Cardiac muscle cell (in vitro differentiated cells and primary cell): ENCODE measurements at regions not wholly inside any gene's neighbourhood (a gene's known extent, or its start where the extent isn't known, plus 50 kb on each side); places are given as distances from the start of the nearest gene placed in this dataset.

Experiments used
- DNase-seq, 2 donors: peaks; one replicate each; pipeline versions ENCODE4 v3.0.0 to v3.0.0-alpha.2; 2010 to 2017; ENCODE audit warnings: low read depth in 1 of 2, low spot score in 1 of 2
- H3K27ac ChIP-seq: fragments of 200-600 bp; sonication (generic); 2 replicates; pipeline ENCODE4 v1.5.1; 2016
- H3K27me3 ChIP-seq: fragments of 200-600 bp; sonication (generic); 2 replicates; pipeline ENCODE4 v1.6.0; 2016; ENCODE audit warnings: control low read depth
- H3K36me3 ChIP-seq: fragments of 200-600 bp; sonication (generic); 2 replicates; pipeline ENCODE4 v1.5.1; 2016; ENCODE audit warnings: control low read depth
- H3K4me1 ChIP-seq: fragments of 200-600 bp; sonication (generic); 2 replicates; pipeline ENCODE4 v1.8.1; 2017; ENCODE audit warnings: low read depth, mild to moderate bottlenecking, mixed run types
- H3K4me3 ChIP-seq: fragments of 200-600 bp; sonication (generic); 2 replicates; pipeline ENCODE4 v1.5.1; 2016; ENCODE audit warnings: mild to moderate bottlenecking
- H3K9me3 ChIP-seq: fragments of 200-600 bp; sonication (generic); 2 replicates; pipeline ENCODE4 v1.5.1; 2017; ENCODE audit warnings: low read depth, mild to moderate bottlenecking, control low read depth
- TF ChIP-seq, protein P1 (sequence below): IDR thresholded peaks from 2 replicates; pipeline ENCODE4 v1.5.1; 2012; ENCODE audit warnings: low read depth, mild to moderate bottlenecking, low read length

- no peak overlapping the region for H3K27ac ChIP-seq
- TF ChIP-seq, protein P1, sequence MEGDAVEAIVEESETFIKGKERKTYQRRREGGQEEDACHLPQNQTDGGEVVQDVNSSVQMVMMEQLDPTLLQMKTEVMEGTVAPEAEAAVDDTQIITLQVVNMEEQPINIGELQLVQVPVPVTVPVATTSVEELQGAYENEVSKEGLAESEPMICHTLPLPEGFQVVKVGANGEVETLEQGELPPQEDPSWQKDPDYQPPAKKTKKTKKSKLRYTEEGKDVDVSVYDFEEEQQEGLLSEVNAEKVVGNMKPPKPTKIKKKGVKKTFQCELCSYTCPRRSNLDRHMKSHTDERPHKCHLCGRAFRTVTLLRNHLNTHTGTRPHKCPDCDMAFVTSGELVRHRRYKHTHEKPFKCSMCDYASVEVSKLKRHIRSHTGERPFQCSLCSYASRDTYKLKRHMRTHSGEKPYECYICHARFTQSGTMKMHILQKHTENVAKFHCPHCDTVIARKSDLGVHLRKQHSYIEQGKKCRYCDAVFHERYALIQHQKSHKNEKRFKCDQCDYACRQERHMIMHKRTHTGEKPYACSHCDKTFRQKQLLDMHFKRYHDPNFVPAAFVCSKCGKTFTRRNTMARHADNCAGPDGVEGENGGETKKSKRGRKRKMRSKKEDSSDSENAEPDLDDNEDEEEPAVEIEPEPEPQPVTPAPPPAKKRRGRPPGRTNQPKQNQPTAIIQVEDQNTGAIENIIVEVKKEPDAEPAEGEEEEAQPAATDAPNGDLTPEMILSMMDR: no peak
- DNase-seq: no peak
- H3K9me3 ChIP-seq: no peaks in the 10 kb centered on the region
- H3K4me1 ChIP-seq: no peaks in the 10 kb centered on the region
- no peaks in the 10 kb centered on the region for H3K36me3 ChIP-seq
- no peaks in the 10 kb centered on the region for H3K27me3 ChIP-seq
- no peak overlapping the region for H3K4me3 ChIP-seq
Observed at GRCh38 chr1:73907051-73907450, 290.9 kb downstream of the LRRIQ3 start.

DNA sequence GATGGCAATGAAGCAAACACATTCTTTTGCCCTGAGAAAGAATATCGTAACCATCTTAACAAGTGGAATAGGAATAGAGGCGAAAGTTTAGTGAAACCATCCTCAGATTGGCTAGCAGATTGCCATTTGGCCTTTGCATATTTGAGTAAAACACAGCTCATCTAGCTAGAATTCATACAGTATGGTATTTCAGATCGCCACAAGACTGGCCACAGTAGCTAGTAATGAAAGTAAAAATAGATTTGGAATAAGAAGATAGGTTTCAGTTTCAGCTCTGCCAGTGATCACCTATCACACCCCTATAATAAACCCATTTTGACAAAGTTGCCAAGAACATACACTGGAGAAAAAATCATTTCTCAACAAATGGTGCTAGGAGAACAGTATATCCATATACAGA, 294.9 kb downstream of the LRRIQ3 start:
- no peaks in the 10 kb centered on the region for H3K9me3 ChIP-seq
- no peaks in the 10 kb centered on the region for H3K4me1 ChIP-seq
- no peak overlapping the region for H3K27ac ChIP-seq
- H3K4me3 ChIP-seq: no peak overlapping the region
- no peak for DNase-seq
- no peaks in the 10 kb centered on the region for H3K27me3 ChIP-seq
- TF ChIP-seq, protein P1: no peak
- H3K36me3 ChIP-seq: no peaks in the 10 kb centered on the region

- DNase-seq: no peak
- H3K27ac ChIP-seq: no peak overlapping the region
- TF ChIP-seq, protein P1: no peak
- no peaks in the 10 kb centered on the region for H3K36me3 ChIP-seq
- no peaks in the 10 kb centered on the region for H3K9me3 ChIP-seq
- H3K27me3 ChIP-seq: no peaks in the 10 kb centered on the region
- H3K4me1 ChIP-seq: no peaks in the 10 kb centered on the region
- H3K4me3 ChIP-seq: no peak overlapping the region
Observed at GRCh38 chr1:73901738-73902137, 296.2 kb downstream of the LRRIQ3 start.

DNA sequence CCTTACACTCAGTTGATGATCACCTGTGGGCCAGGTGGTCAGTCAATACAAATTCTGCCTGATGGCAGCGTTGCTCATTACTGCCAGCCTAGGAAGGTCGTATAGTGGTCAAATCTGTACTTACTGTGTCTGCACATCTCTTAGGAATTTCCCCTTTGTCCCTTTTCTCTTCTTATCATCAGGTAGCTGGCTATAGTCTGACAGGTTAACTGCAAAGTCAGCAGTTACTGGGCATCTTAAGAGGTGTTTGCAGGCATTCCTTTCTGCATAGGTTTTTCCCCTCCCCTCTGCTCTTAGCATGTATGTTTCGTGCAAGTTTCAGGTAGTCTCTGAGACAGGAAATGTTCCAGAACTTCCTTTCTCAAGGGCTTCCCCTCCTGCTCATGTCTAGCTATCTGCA, 298.7 kb downstream of the LRRIQ3 start:
- no peaks in the 10 kb centered on the region for H3K4me1 ChIP-seq
- H3K4me3 ChIP-seq: no peak overlapping the region
- TF ChIP-seq, protein P1: no peak
- no peak for DNase-seq
- no peaks in the 10 kb centered on the region for H3K36me3 ChIP-seq
- H3K27me3 ChIP-seq: no peaks in the 10 kb centered on the region
- no peaks in the 10 kb centered on the region for H3K9me3 ChIP-seq
- H3K27ac ChIP-seq: no peak overlapping the region

GRCh38 chr1:73898540-73898939, 299.4 kb downstream of the LRRIQ3 start:
- Histone ChIP-seq H3K4me3 (no peak overlapping the region), H3K9me3 (no peaks in the 10 kb centered on the region)
- TF ChIP-seq, protein P1: no peak

GRCh38 chr1:73887412-73887811, 310.6 kb downstream of the LRRIQ3 start:
- Histone ChIP-seq H3K36me3 (no peaks in the 10 kb centered on the region), H3K9me3 (no peaks in the 10 kb centered on the region), H3K27ac (no peak overlapping the region), H3K4me1 (no peaks in the 10 kb centered on the region), H3K27me3 (no peaks in the 10 kb centered on the region), H3K4me3 (no peak overlapping the region)
- TF ChIP-seq, protein P1: no peak
- DNase-seq: no peak

More at GRCh38 chr1:73898540-73898939, 299.4 kb downstream of the LRRIQ3 start:
- no peak overlapping the region for H3K27ac ChIP-seq
- no peak for DNase-seq
- no peaks in the 10 kb centered on the region for H3K27me3 ChIP-seq
- no peaks in the 10 kb centered on the region for H3K36me3 ChIP-seq
- no peaks in the 10 kb centered on the region for H3K4me1 ChIP-seq
